GM12892 (cell line): ENCODE measurements at regions not wholly inside any gene's neighbourhood (a gene's known extent, or its start where the extent isn't known, plus 50 kb on each side); places are given as distances from the start of the nearest gene placed in this dataset.

ENCODE experiments used
- DNase-seq: peaks from one replicate; pipeline ENCODE4 v3.0.0; 2011; ENCODE audit not compliant: insufficient read length
- FAIRE-seq: peaks from 2 replicates; lab custom pipeline; 2011; peaks lifted over from hg19 to GRCh38; lab: Jason Lieb, UNC
- POLR2A ChIP-seq: IDR thresholded peaks from 2 replicates; pipeline ENCODE4 v1.6.1; 2011; ENCODE audit warnings: low read depth, low read length, control low read depth
- POLR2AphosphoS5 ChIP-seq: IDR thresholded peaks from 2 replicates; pipeline ENCODE4 v1.6.1; 2011; ENCODE audit warnings: low read depth, low read length, control low read depth
- TAF1 ChIP-seq: IDR thresholded peaks from 2 replicates; pipeline ENCODE4 v1.6.1; 2011; ENCODE audit warnings: low read depth, mild to moderate bottlenecking, control low read depth, low read length, borderline replicate concordance

DNA sequence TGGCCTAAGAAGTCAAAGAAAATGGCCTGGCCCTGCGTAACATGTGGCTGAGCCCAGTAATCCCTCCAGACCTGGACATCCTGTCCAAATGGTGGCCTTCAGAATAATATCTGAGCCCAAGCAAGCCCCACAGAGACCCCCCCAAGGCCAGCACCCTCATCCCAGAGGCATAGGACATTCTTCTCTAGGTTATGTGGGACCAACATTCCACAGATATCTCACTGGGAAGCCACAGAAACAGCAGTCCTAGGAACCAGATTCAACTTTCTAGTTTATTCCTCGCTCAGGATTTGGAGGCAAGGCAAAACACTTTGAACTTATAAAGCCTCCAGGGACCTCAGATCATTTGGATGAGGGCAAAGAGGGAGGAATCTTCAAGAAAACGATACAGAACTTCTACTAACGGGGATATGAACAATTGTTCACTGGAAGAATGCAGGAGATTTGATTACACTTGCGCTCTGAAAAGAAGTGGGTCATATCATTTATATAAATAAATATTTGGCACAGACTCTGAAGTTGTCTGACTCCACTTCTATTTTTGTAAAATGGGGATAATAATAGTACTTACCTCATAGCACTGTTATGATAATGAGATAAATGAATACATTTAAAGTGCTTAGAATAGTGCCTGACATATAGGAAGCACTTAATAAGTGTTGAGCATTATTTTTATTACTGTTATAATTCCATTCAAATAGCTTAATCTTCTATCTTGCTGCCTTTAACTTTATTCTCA is 171.5 kb downstream of the NUAK1 start:
- DNase-seq (no peak), FAIRE-seq (no peak)
- TF ChIP-seq POLR2A = no peak
- no peak for TF ChIP-seq POLR2AphosphoS5
- TF ChIP-seq TAF1 = no peak

DNA sequence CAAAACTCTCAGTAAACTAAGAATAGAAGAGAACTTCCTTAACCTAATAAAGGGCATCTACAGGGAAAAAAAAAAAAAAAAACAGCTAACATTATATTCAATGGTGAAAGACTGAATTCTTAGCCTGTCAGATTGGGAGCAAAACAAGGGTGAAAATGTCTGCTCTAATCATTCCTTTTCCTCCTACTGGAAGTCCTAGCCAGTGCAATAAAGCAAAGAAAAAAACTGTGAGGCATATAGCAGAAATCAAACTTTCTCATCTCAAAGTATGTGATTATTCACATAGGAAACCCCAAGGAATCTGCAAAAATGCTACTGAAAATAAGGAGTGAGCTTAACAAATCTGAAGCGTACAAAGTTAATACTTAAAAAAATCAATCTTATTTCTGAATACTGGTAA is 170.7 kb downstream of the NUAK1 start:
- DNase-seq (no peak), FAIRE-seq (no peak)
- TF ChIP-seq POLR2AphosphoS5 (no peak), TAF1 (no peak), POLR2A (no peak)

DNA sequence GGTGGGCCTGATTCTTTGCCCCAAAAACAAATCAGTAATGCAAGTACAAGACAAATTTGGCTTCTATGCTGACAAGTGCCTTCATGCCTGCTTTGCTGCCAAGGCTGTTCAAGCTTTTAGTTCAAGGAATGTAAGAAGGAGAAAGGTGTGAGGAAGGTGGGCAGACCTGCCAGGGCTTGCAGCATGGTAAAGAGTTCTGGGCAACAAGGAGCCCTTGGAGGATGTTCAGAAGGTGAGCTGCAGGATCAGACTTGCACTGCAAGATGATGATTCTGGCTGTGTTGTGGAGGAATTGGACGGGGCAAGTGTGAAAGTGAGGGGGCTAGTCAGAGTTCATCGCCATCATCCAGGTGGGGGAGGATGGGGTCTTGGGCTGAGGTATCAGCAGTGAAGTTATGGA is 167.9 kb downstream of the NUAK1 start:
- TF ChIP-seq TAF1 (no peak), POLR2A (no peak), POLR2AphosphoS5 (no peak)
- FAIRE-seq = no peak
- no peak for DNase-seq

DNA sequence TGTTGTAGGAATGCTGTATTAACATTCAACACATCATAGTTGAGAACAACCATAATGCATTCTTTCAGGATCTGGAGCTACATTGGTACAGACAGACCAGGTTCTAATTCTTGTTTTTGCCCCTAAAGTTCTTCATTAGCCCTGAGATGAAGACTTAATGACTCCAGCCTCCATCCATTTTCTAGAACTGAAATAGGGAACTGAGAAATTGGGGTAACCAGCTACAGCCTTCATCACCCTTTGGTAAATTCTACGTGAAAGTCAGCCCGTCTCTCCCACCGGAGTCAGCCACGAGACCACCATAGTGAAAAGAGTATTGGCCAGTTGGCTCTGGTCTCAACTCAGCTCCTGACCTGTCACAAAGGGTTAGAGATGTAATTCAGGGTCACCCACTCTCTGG is 164.0 kb downstream of the NUAK1 start:
- DNase-seq (no peak), FAIRE-seq (no peak)
- TF ChIP-seq TAF1 (no peak), POLR2A (no peak), POLR2AphosphoS5 (no peak)

DNA sequence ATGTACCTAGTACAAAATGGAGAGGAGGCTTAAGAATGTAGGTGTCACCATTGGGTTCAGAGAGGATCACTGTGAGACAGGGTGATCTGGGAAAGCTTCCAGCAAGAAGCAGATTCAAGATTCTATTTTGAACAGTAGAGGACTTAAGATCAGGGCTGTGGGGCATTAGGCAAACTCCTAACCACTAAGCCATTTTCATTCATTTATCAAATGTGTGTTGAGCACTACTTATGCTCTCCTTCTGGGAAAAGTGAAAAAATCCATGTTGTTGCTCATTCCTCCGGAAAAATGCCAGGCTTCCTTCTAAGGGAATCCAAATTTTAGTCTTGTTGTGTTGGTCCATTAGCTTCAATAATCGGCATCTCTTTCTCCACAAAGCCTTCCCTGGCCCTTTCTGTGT is 163.4 kb downstream of the NUAK1 start:
- TF ChIP-seq TAF1 = no peak
- TF ChIP-seq POLR2AphosphoS5 = no peak
- no peak for TF ChIP-seq POLR2A
- FAIRE-seq (no peak), DNase-seq (no peak)

DNA sequence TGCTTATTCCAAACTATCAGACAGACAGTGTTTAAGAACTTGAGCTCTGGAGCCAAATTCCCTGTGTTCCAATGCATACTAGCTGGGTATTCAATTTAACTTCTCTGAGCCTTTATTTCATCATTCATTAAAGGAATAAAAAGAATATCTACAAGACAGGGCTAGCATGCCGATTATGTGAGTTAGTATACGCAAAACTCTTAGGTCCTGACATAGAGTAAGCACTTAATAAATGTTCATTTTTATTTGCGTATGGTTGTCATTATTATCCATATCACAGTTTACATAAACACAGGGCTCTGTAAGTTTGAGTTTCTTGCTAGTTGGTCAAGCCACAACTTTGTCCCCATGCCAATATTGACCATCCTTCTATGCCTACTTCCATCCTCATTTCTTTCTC is 161.5 kb downstream of the NUAK1 start:
- TF ChIP-seq TAF1 (no peak), POLR2A (no peak)
- no peak for FAIRE-seq
- DNase-seq = no peak

DNA sequence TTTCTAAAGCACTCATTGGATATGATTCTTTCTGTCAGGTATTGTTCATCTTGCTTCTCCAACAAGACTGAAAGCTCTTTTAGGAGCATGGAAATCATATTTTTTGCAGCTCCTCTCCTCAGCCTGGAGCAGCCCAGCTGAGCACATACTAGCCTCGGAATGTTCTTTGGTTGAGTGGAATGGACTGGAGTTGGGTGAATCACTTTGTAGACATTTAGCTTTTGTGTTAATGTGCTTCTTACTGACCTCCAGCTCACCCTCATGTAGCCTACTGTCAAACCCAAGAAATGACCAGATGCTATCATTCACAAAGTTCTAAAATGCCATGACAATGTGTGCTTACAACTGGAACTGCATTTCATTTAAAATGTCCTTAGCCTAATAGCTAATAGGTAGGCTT is 161.1 kb downstream of the NUAK1 start:
- TF ChIP-seq POLR2A = no peak
- TF ChIP-seq TAF1 = no peak
- TF ChIP-seq POLR2AphosphoS5 = no peak
- no peak for FAIRE-seq
- no peak for DNase-seq

DNA sequence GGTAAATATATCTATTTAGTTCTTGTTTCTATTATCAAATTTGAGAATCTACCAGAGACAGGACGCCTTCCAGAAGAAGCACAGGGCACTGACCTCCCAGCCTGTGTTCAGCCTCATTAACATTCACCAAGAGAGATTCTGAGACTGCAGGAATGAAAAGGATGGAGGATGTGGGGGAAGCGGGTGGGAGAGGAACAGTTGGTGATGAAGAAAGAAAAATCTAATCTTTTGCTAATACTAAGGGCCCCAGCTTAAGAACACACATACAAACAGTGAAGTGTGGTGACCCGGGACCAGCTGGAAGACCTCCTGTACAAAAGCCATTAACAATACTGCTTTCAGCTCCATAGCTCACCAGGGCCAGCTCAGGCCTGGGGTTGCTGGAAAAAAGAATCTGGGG is 160.5 kb downstream of the NUAK1 start:
- no peak for FAIRE-seq
- TF ChIP-seq TAF1 (no peak), POLR2AphosphoS5 (no peak), POLR2A (no peak)
- no peak for DNase-seq

DNA sequence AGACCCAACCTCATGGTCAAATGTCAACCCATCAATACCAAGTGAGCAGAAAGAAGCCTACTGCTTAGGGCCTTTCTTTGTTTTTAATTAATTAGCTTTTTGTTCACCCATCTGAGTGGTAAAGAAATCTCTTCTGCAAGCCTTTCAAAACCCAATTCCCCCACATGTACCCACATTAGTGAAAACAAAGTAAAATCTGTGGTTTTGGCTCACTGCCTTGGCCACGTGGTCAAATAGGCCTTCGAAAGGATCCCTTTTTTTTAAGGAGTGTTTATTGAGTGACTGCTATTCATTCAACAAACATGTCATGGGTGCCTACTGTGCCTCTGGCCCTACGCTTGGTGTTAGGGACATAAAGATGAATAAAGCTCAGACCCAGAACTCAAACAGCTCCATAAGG is 160.1 kb downstream of the NUAK1 start:
- FAIRE-seq (no peak), DNase-seq (no peak)
- no peak for TF ChIP-seq POLR2AphosphoS5
- TF ChIP-seq TAF1 = no peak
- TF ChIP-seq POLR2A = no peak

DNA sequence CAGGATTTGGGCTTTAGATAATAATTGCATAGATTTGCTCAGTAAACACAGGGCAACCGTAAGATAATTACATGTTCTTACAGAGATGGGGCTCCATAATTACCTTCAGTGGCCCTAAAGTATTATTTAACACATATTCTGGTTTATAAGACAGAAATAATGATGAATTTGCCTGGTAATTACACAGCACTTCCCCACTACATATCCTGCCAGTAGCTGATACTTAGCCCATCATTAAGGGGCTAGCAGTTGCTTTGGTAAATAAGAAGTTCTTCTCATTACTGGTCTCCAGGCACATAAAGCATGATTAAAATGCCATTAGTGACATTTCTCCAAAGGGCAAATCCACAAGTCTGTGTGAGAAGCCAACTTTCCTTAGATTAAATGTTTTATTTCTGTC is 158.7 kb downstream of the NUAK1 start:
- no peak for TF ChIP-seq TAF1
- TF ChIP-seq POLR2A = no peak
- TF ChIP-seq POLR2AphosphoS5 = no peak
- no peak for FAIRE-seq
- DNase-seq = no peak

DNA sequence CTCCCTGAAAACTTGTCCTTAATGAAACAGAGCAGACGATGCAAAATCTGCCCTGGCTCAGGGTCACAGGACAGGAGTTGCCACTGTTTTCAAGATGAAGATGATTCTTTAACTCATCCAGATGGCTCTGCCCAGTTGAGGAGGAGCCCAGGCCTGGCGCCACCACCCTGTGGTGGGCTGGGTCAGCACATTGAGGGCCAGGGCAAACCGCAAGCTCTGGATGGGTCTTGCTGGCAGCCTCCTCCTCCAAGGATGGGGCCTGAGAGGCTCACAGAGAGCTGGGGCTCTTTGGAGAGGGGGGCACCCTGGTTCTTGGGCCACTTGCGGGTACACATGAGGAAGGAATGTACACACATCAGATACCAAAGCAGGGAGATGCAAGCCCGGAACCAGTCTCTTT is 158.2 kb downstream of the NUAK1 start:
- TF ChIP-seq TAF1 (no peak), POLR2A (no peak), POLR2AphosphoS5 (no peak)
- DNase-seq (no peak), FAIRE-seq (no peak)

DNA sequence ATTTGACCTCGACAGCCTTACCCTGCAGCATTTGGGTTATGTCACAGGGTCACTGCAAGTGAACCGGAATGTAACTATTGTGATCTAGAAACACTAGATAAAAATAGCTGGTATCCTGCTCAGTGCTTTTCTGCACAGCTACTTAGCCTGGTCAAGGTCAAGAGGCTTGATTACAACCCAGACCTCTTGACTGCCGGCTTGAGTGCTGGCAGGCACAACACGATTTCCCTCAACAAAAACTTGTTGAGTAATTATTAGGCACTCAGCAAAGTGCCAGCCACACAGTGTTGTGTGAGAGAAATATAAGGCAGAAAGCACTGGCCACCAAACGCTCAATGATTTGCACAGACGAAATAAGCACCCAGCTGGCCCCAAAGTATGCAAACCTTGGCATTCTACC is 156.7 kb downstream of the NUAK1 start:
- no peak for DNase-seq
- no peak for TF ChIP-seq POLR2AphosphoS5
- no peak for TF ChIP-seq POLR2A
- TF ChIP-seq TAF1 = no peak
- FAIRE-seq = no peak

DNA sequence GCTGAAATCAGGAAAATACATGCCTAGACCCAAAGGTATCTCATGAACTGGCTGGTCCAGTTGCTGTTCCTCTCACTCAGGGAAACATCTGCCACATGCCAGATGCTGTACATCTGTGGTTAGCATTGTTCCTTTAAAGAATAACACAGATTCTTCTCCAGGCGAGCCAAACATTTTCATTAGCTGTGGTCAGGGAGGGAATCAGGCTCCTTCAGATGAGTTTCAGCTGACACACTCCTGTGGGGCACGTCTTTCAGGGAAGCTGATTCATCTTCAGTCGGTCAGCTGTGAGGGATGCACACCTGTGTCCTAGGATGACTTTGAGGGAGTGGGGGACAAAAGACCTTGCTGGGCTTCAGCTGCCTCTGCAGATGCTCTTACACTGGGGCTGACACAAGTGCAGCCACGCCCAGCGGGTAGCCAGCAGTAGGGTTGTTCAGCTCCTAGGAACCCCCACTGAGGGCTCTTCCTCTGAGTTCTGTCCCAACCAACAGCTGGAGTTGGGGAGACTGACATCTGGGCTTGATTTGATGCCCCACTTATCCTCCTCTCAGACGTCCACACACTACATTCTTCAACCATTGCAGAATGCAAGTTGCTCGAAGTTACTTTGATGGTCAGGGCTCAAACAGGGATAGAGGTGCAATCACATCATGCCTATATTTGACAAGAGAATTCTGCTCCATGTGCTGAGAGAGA is 155.0 kb downstream of the NUAK1 start:
- FAIRE-seq = no peak
- DNase-seq = no peak
- TF ChIP-seq POLR2AphosphoS5 = no peak
- no peak for TF ChIP-seq TAF1
- no peak for TF ChIP-seq POLR2A
